SK-N-SH (cell line): ENCODE measurements at regions not wholly inside any gene's neighbourhood (a gene's known extent, or its start where the extent isn't known, plus 50 kb on each side); places are given as distances from the start of the nearest gene placed in this dataset.

ENCODE experiments used
- CTCF ChIA-PET: fragments of 300-600, 350-600 bp; formaldehyde crosslinking; extraction: SDS; loops from one replicate; lab custom pipeline; 2021; lab: Yijun Ruan, JAX
- POLR2A ChIA-PET: fragments of 350-600 bp; sonication (Branson Sonifier 250); formaldehyde crosslinking; extraction: SDS; loops from one replicate; lab custom pipeline; 2020; ENCODE audit warnings: antibody characterized with exemption, inconsistent platforms; lab: Yijun Ruan, JAX
- DNase-seq: peaks from one replicate; pipeline ENCODE4 v3.0.0; 2012
- H2AFZ ChIP-seq: fragments of 200-600 bp; sonication (generic); 2 replicates; pipeline ENCODE4 v1.8.1; 2016; ENCODE audit warnings: antibody characterized with exemption, mild to moderate bottlenecking, low read depth
- H3F3A ChIP-seq: fragments of 200-600 bp; sonication (generic); replicated peaks from 2 replicates; pipeline ENCODE3; 2016; ENCODE audit warnings: antibody characterized with exemption, mild to moderate bottlenecking; ENCODE audit not compliant: insufficient read depth
- H3K27ac ChIP-seq, 2 experiments: fragments of 200-500 bp in 1 of 2; fragments of 200-600 bp in 1 of 2; sonication (Bioruptor generic) in 1 of 2; sonication (generic), shearing (Covaris generic) in 1 of 2; 2 replicates each; pipeline versions ENCODE4 v1.5.1 to v1.6.1; 2014 to 2016; ENCODE audit warnings: low read depth in 2 of 2, inconsistent platforms in 1 of 2, low read length in 1 of 2, mild to moderate bottlenecking in 1 of 2, mixed read lengths in 1 of 2
- H3K27me3 ChIP-seq: fragments of 200-600 bp; sonication (generic), shearing (Covaris generic); 2 replicates; pipeline ENCODE4 v1.6.1; 2016; ENCODE audit warnings: mixed run types; ENCODE audit not compliant: insufficient read depth
- H3K36me3 ChIP-seq, 2 experiments: fragments of 200-500 bp in 1 of 2; fragments of 200-600 bp in 1 of 2; sonication (Bioruptor generic) in 1 of 2; sonication (generic) in 1 of 2; replicated peaks in 1 of 2; 2 replicates each; pipeline versions ENCODE3 to v1.5.1; 2014 to 2016; ENCODE audit warnings: low read length in 1 of 2, mild to moderate bottlenecking in 1 of 2; ENCODE audit not compliant: insufficient read depth in 2 of 2, control insufficient read depth in 1 of 2
- H3K4me1 ChIP-seq, 2 experiments: fragments of 200-500 bp in 1 of 2; fragments of 200-600 bp in 1 of 2; sonication (Bioruptor generic) in 1 of 2; sonication (generic), shearing (Covaris generic) in 1 of 2; 2 replicates each; pipeline versions ENCODE4 v1.5.1 to v1.6.1; 2014 to 2016; ENCODE audit warnings: low read depth in 1 of 2, low read length in 1 of 2, mixed run types in 1 of 2; ENCODE audit not compliant: insufficient read depth in 2 of 2, control insufficient read depth in 1 of 2
- H3K4me2 ChIP-seq: fragments of 200-600 bp; sonication (generic), shearing (Covaris generic); 2 replicates; pipeline ENCODE4 v1.6.1; 2017; ENCODE audit warnings: mixed run types
- H3K4me3 ChIP-seq, 2 experiments: fragments of 200-500 bp in 1 of 2; fragments of 200-600 bp in 1 of 2; sonication (Bioruptor generic) in 1 of 2; sonication (generic), shearing (Covaris generic) in 1 of 2; 2 replicates each; pipeline versions ENCODE4 v1.5.1 to v1.8.1; 2014 to 2016; ENCODE audit warnings: low read depth in 2 of 2, inconsistent platforms in 1 of 2, low read length in 1 of 2, mild to moderate bottlenecking in 1 of 2, mixed read lengths in 1 of 2, moderate library complexity in 1 of 2
- H3K79me2 ChIP-seq: fragments of 200-600 bp; sonication (generic); 2 replicates; pipeline ENCODE4 v1.8.1; 2017; ENCODE audit warnings: mild to moderate bottlenecking; ENCODE audit not compliant: insufficient read depth
- H3K9ac ChIP-seq: fragments of 200-600 bp; sonication (generic); 2 replicates; pipeline ENCODE4 v1.6.1; 2017; ENCODE audit warnings: mixed run types
- H3K9me2 ChIP-seq: fragments of 200-600 bp; sonication (generic); 2 replicates; pipeline ENCODE4 v1.6.1; 2017; ENCODE audit warnings: mixed run types
- H3K9me3 ChIP-seq: fragments of 200-600 bp; sonication (generic); 2 replicates; pipeline ENCODE4 v1.6.1; 2017; ENCODE audit warnings: mixed run types, mild to moderate bottlenecking, moderate library complexity
- H4K20me1 ChIP-seq: fragments of 200-600 bp; sonication (generic); 2 replicates; pipeline ENCODE4 v1.6.1; 2017; ENCODE audit warnings: mild to moderate bottlenecking, mixed run types; ENCODE audit not compliant: insufficient read depth
- CHD2 ChIP-seq: fragments of 150-350 bp; IDR thresholded peaks from 2 replicates; pipeline ENCODE4 v1.6.1; 2018; ENCODE audit warnings: low read length; ENCODE audit not compliant: partially characterized antibody
- ELF1 ChIP-seq: IDR thresholded peaks from 2 replicates; pipeline ENCODE4 v1.4.0; 2012
- EP300 ChIP-seq, 2 experiments: IDR thresholded peaks; 2 replicates each; pipeline versions ENCODE4 v1.4.0 to v1.6.1; 2012; ENCODE audit warnings: borderline replicate concordance in 1 of 2, low read depth in 1 of 2, low read length in 1 of 2
- EZH2phosphoT487 ChIP-seq: fragments of 200-600 bp; sonication (generic); IDR thresholded peaks from 2 replicates; pipeline ENCODE4 v1.6.1; 2017; ENCODE audit warnings: low read depth, mixed run types, mild to moderate bottlenecking, antibody characterized with exemption, moderate library complexity, borderline replicate concordance
- FOSL2 ChIP-seq: IDR thresholded peaks from 2 replicates; pipeline ENCODE4 v1.4.0; 2012; ENCODE audit warnings: low read depth, mild to moderate bottlenecking, moderate library complexity, borderline replicate concordance
- FOXM1 ChIP-seq: IDR thresholded peaks from 2 replicates; pipeline ENCODE4 v1.4.0; 2012; ENCODE audit warnings: low read depth, mild to moderate bottlenecking
- GABPA ChIP-seq: IDR thresholded peaks from 2 replicates; pipeline ENCODE4 v1.4.0; 2012; ENCODE audit warnings: low read depth, mild to moderate bottlenecking
- GATA2 ChIP-seq: sonication (generic); formaldehyde crosslinking; IDR thresholded peaks from 2 replicates; pipeline ENCODE4 v1.5.0; 2020; ENCODE audit warnings: mild to moderate bottlenecking, missing genetic modification reagents
- IRF3 ChIP-seq: fragments of 150-350 bp; IDR thresholded peaks from 2 replicates; pipeline ENCODE4 v1.6.1; 2016; ENCODE audit warnings: mild to moderate bottlenecking, low read depth, low read length
- JUND ChIP-seq: IDR thresholded peaks from 2 replicates; pipeline ENCODE4 v1.4.0; 2012
- MEF2A ChIP-seq: IDR thresholded peaks from 2 replicates; pipeline ENCODE4 v1.4.0; 2012; ENCODE audit warnings: low read depth, borderline replicate concordance
- MXI1 ChIP-seq: IDR thresholded peaks from 2 replicates; pipeline ENCODE4 v1.6.1; 2012; ENCODE audit warnings: mild to moderate bottlenecking, low read depth, low read length, improper control_type of control experiment
- PBX3 ChIP-seq: IDR thresholded peaks from 2 replicates; pipeline ENCODE4; 2012
- POLR2AphosphoS5 ChIP-seq: IDR thresholded peaks from 2 replicates; pipeline ENCODE4 v1.6.1; 2012; ENCODE audit warnings: low read depth, low read length
- RAD21 ChIP-seq: IDR thresholded peaks from 2 replicates; pipeline ENCODE4 v1.6.1; 2012; ENCODE audit warnings: mild to moderate bottlenecking, low read length
- RFX5 ChIP-seq: IDR thresholded peaks from 2 replicates; pipeline ENCODE4 v1.6.1; 2012; ENCODE audit warnings: mild to moderate bottlenecking, improper control_type of control experiment, low read length
- SIN3A ChIP-seq: IDR thresholded peaks from 2 replicates; pipeline ENCODE4 v1.6.1; 2012; ENCODE audit warnings: low read depth, mild to moderate bottlenecking, low read length, moderate library complexity, borderline replicate concordance
- SMC3 ChIP-seq: IDR thresholded peaks from 2 replicates; pipeline ENCODE4 v1.6.1; 2012; ENCODE audit warnings: low read depth, low read length, improper control_type of control experiment
- TCF12 ChIP-seq: IDR thresholded peaks from 2 replicates; pipeline ENCODE4 v1.4.0; 2012
- WGBS: methylation state at CpG from one replicate; pipeline ENCODE4 v1.1.6; 2017; ENCODE audit warnings: low lambda C conversion rate; 5-methylcytosine and 5-hydroxymethylcytosine counted together

- H4K20me1 ChIP-seq, result no peaks in the 10 kb centered on the region
- no peak for DNase-seq
- H3K79me2 ChIP-seq, result no peaks in the 10 kb centered on the region
- H3K9ac ChIP-seq, result no peak overlapping the region
- CTCF ChIA-PET, result no interaction called here
- TF ChIP-seq POLR2AphosphoS5 (no peak), SMC3 (no peak), GABPA (no peak), SIN3A (no peak), EZH2phosphoT487 (no peak), CHD2 (no peak), MXI1 (no peak), FOXM1 (no peak), RAD21 (no peak), MEF2A (no peak), IRF3 (no peak), JUND (no peak), RFX5 (no peak), PBX3 (no peak), TCF12 (no peak)
- no peaks in the 10 kb centered on the region for H3K9me3 ChIP-seq
- H3K27me3 ChIP-seq, result no peaks in the 10 kb centered on the region
- H3K36me3 ChIP-seq, result no peaks in the 10 kb centered on the region
- no peak overlapping the region for H3K4me3 ChIP-seq
- no peak overlapping the region for H3K4me2 ChIP-seq
- peaks cover 0 to 7% of the 10 kb centered on the region in 2 experiments; a peak in 2 of 4 replicates for H3K4me1 ChIP-seq
- POLR2A ChIA-PET, result no interaction called here
- no peak overlapping the region for H2AFZ ChIP-seq
- H3K9me2 ChIP-seq, result no peaks in the 10 kb centered on the region
- peaks cover 9% of the 10 kb centered on the region for H3F3A ChIP-seq
- H3K27ac ChIP-seq, result no peak overlapping the region
- 52% methylated on average over 4 of the region's 4 CpGs for WGBS
Measured at GRCh38 chr5:89343666-89344065, 460.7 kb upstream of the MEF2C start.

GRCh38 chr5:89342106-89342876 is 459.3 kb upstream of the MEF2C start:
- 83% methylated on average over 2 of the region's 2 CpGs for WGBS
- ChIA-PET CTCF (interaction anchor here (0.8 to 1.0 kb wide), 2 partner anchors 11 to 841 kb away, joined by 3 to 5 read pairs; no protein-coding TSS in a partner anchor), POLR2A (no interaction called here)
- TF ChIP-seq FOSL2, result 0 out of 2 replicates have a peak, but pooled peaks have one; percentile 34
- TF ChIP-seq GATA2, result no peak
- TF ChIP-seq JUND, result peak; percentile 26; the same call in 1 of the 2 replicates
- TF ChIP-seq RFX5, result no peak
- TF ChIP-seq EP300 (IDR thresholded peaks at IDR 0.05; ENCODE audit: borderline replicate concordance in 1 of 2, low read depth in 1 of 2, low read length in 1 of 2), result no peak
- peak; percentile 20; the same call in 1 of the 2 replicates for TF ChIP-seq ELF1
- peak; percentile 87 for TF ChIP-seq TCF12
- no peaks in the 10 kb centered on the region for H3K36me3 ChIP-seq
- H3K4me1 ChIP-seq, result peaks cover 0 to 7% of the 10 kb centered on the region in 2 experiments; a peak in 2 of 4 replicates
- H3F3A ChIP-seq, result peaks cover 9% of the 10 kb centered on the region
- peak overlapping the region; percentile 47 to 73; a peak in 3 of 4 replicates for H3K27ac ChIP-seq
- no peak overlapping the region for H3K9ac ChIP-seq
- H3K79me2 ChIP-seq, result no peaks in the 10 kb centered on the region
- peak overlapping the region; percentile 51; the same call in 1 of the 2 replicates for H2AFZ ChIP-seq
- H3K27me3 ChIP-seq, result no peaks in the 10 kb centered on the region
- no peak for DNase-seq
- H3K4me3 ChIP-seq, result no peak overlapping the region; a peak in 2 of 4 replicates
- no peaks in the 10 kb centered on the region for H4K20me1 ChIP-seq
- H3K9me3 ChIP-seq, result no peaks in the 10 kb centered on the region
- H3K4me2 ChIP-seq, result no peak overlapping the region
- no peaks in the 10 kb centered on the region for H3K9me2 ChIP-seq
